ENCODE measurements at regions not wholly inside any gene's neighbourhood (a gene's known extent, or its start where the extent isn't known, plus 50 kb on each side); places are given as distances from the start of the nearest gene placed in this dataset.

DNA sequence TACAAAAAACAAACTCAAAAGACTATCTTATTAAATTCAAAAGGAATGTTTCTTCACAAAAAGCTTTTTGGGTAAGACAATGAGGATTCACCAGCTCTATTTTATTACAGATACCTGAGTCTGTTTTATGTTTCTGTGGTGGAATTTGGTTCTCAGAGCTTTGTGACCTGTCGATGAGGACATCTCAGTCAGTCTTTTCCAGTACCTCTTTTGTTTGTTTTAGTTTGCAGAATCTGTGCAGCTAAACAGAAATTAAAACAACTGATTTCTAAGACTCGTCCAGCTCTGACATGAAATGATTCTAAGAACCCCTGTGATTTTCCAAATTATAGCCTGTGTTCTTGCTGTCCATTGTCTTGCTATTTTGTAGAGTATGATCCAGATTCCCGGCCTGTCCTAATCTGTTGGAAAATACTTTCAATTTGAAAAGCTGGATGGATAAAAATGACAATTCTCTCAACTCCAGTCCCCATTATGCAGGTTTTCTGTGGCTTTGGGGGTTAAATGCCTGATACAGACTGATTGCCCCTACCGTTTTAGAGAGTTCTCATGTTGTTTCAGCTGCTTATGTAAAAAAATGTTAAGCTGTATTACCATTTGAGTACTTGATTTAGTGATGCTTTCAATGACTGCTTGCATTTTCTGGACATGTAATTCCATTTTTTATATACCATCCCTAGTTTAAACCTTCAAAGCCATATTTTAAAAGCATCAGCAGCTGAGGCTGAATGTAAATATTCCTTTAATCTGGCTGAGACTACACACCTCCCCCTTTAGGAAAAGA lies 94.2 kb upstream of the TAB2 start:
- TF ChIP-seq POLR2A (IDR thresholded peaks at IDR 0.05): no peak
- TF ChIP-seq, protein P1, sequence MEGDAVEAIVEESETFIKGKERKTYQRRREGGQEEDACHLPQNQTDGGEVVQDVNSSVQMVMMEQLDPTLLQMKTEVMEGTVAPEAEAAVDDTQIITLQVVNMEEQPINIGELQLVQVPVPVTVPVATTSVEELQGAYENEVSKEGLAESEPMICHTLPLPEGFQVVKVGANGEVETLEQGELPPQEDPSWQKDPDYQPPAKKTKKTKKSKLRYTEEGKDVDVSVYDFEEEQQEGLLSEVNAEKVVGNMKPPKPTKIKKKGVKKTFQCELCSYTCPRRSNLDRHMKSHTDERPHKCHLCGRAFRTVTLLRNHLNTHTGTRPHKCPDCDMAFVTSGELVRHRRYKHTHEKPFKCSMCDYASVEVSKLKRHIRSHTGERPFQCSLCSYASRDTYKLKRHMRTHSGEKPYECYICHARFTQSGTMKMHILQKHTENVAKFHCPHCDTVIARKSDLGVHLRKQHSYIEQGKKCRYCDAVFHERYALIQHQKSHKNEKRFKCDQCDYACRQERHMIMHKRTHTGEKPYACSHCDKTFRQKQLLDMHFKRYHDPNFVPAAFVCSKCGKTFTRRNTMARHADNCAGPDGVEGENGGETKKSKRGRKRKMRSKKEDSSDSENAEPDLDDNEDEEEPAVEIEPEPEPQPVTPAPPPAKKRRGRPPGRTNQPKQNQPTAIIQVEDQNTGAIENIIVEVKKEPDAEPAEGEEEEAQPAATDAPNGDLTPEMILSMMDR (IDR thresholded peaks at IDR 0.05): no peak

Data from thyroid gland (tissue), 4 donors.